ENCODE measurements at regions not wholly inside any gene's neighbourhood (a gene's known extent, or its start where the extent isn't known, plus 50 kb on each side); places are given as distances from the start of the nearest gene placed in this dataset.

DNA sequence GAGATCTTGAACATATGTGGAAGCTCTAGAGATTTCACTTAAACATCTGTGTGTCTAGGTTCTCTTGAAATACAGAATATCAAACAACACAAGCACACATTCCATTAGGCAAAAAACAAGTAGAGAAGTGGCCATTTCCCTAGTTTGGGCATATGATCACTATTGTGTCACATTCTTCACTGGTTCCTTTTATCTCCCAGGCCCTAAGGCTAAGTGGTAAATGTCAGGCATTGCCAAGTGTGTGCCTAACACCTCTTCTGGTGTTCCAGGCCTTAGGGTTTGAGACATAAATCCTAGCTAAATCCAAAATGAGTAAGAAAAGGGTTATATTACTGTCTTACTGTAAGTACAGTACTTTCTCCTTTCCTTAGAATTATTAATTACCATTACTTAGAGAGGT, 880.1 kb downstream of the PDCD6IP start:
- TF ChIP-seq POLR2A (IDR thresholded peaks at IDR 0.05; ENCODE audit: low read length): no peak
- TF ChIP-seq GATA1 (IDR thresholded peaks at IDR 0.05; ENCODE audit: low read depth, low read length): no peak
